GM23338 (cell line): ENCODE measurements at regions not wholly inside any gene's neighbourhood (a gene's known extent, or its start where the extent isn't known, plus 50 kb on each side); places are given as distances from the start of the nearest gene placed in this dataset.

Experiments used
- ATAC-seq: fragments of 200-7000 bp; cut with Tn5 transposase; 3 replicates; pipeline ENCODE4 v1.9.1; 2020
- DNase-seq: peaks from one replicate; pipeline ENCODE4 v3.0.0-alpha.2; 2015; ENCODE audit warnings: low spot score
- H2AFZ ChIP-seq: fragments of 200-600 bp; sonication (generic); 2 replicates; pipeline ENCODE4 v1.8.0; 2016; ENCODE audit warnings: antibody characterized with exemption, mild to moderate bottlenecking, moderate library complexity
- H3F3A ChIP-seq: fragments of 200-600 bp; sonication (generic); replicated peaks from 2 replicates; pipeline ENCODE4 v1.8.0; 2017; ENCODE audit warnings: antibody characterized with exemption, mixed run types, low read depth
- H3K27ac ChIP-seq: fragments of 200-600 bp; sonication (generic); 2 replicates; pipeline ENCODE4 v1.6.1; 2016; ENCODE audit warnings: low read depth
- H3K27me3 ChIP-seq: fragments of 200-600 bp; sonication (generic); 2 replicates; pipeline ENCODE4 v1.8.0; 2016; ENCODE audit warnings: mild to moderate bottlenecking, mixed run types, moderate library complexity; ENCODE audit not compliant: insufficient read depth
- H3K36me3 ChIP-seq: fragments of 200-600 bp; sonication (generic); 2 replicates; pipeline ENCODE4 v1.8.0; 2016; ENCODE audit warnings: mild to moderate bottlenecking; ENCODE audit not compliant: insufficient read depth
- H3K4me1 ChIP-seq: fragments of 200-600 bp; sonication (generic); 2 replicates; pipeline ENCODE4 v1.8.0; 2016; ENCODE audit warnings: mild to moderate bottlenecking, moderate library complexity; ENCODE audit not compliant: insufficient read depth
- H3K4me2 ChIP-seq: fragments of 200-600 bp; sonication (generic); 2 replicates; pipeline ENCODE4 v1.7.1; 2017; ENCODE audit warnings: mixed run types
- H3K4me3 ChIP-seq: fragments of 200-600 bp; sonication (generic); 2 replicates; pipeline ENCODE4 v1.6.1; 2016; ENCODE audit warnings: mixed run types
- H3K79me2 ChIP-seq: fragments of 200-600 bp; sonication (generic); replicated peaks from 2 replicates; pipeline ENCODE4 v1.8.0; 2017; ENCODE audit warnings: mild to moderate bottlenecking; ENCODE audit not compliant: insufficient read depth
- H3K9me2 ChIP-seq: fragments of 200-600 bp; sonication (generic); 2 replicates; pipeline ENCODE4 v1.8.0; 2017; ENCODE audit not compliant: insufficient read depth
- H4K20me1 ChIP-seq: fragments of 200-600 bp; sonication (generic); replicated peaks from 2 replicates; pipeline ENCODE4 v1.8.0; 2017; ENCODE audit warnings: mild to moderate bottlenecking; ENCODE audit not compliant: insufficient read depth
- H3K27ac Mint-ChIP-seq: 2 replicates; pipeline ENCODE4 v1.8.0; 2020; ENCODE audit warnings: inconsistent platforms, mild to moderate bottlenecking, moderate library complexity, mixed read lengths
- H3K27me3 Mint-ChIP-seq: 3 replicates; pipeline ENCODE4 v1.8.0; 2022; ENCODE audit warnings: low read depth, mild to moderate bottlenecking, moderate library complexity, mixed read lengths, inconsistent platforms; ENCODE audit not compliant: insufficient read depth, poor library complexity
- H3K36me3 Mint-ChIP-seq: 3 replicates; pipeline ENCODE4 v1.8.0; 2021; ENCODE audit warnings: low read depth, mild to moderate bottlenecking, inconsistent platforms, moderate library complexity, mixed read lengths
- H3K4me1 Mint-ChIP-seq: 3 replicates; pipeline ENCODE4 v1.8.0; 2020; ENCODE audit warnings: mild to moderate bottlenecking, inconsistent platforms, mixed read lengths
- H3K4me3 Mint-ChIP-seq: 3 replicates; pipeline ENCODE4 v1.8.0; 2021; ENCODE audit warnings: moderate library complexity, mild to moderate bottlenecking, inconsistent platforms, mixed read lengths
- H3K9me3 Mint-ChIP-seq: 3 replicates; pipeline ENCODE4 v1.8.0; 2020; ENCODE audit warnings: moderate library complexity, mild to moderate bottlenecking, inconsistent platforms, mixed read lengths
- CREB1 ChIP-seq: fragments of 250-450 bp; sonication (Bioruptor Pico); IDR thresholded peaks from 2 replicates; pipeline ENCODE4 v1.5.0; 2020; ENCODE audit warnings: low read depth, mild to moderate bottlenecking, moderate library complexity
- ETS1 ChIP-seq: IDR thresholded peaks from 2 replicates; pipeline ENCODE4 v1.6.1; 2016; ENCODE audit warnings: antibody characterized with exemption
- EZH2 ChIP-seq: fragments of 200-600 bp; sonication (generic); IDR thresholded peaks from one replicate; pipeline ENCODE4 v1.8.0; 2017; ENCODE audit warnings: antibody characterized with exemption, mild to moderate bottlenecking, low read depth; ENCODE audit not compliant: unreplicated experiment
- EZH2phosphoT487 ChIP-seq: fragments of 200-600 bp; sonication (generic); IDR thresholded peaks from one replicate; pipeline ENCODE4 v1.8.1; 2018; ENCODE audit warnings: antibody characterized with exemption; ENCODE audit not compliant: unreplicated experiment
- JUNB ChIP-seq: IDR thresholded peaks from one replicate; pipeline ENCODE4 v1.6.1; 2016; ENCODE audit warnings: antibody characterized with exemption; ENCODE audit not compliant: unreplicated experiment
- NANOG ChIP-seq: IDR thresholded peaks from 2 replicates; pipeline ENCODE4 v1.6.1; 2016; ENCODE audit warnings: antibody characterized with exemption, borderline replicate concordance
- POLR2AphosphoS5 ChIP-seq: IDR thresholded peaks from 2 replicates; pipeline ENCODE4 v1.6.1; 2016; ENCODE audit warnings: antibody characterized with exemption, low read depth
- REST ChIP-seq: IDR thresholded peaks from one replicate; pipeline ENCODE4 v1.6.1; 2018; ENCODE audit warnings: antibody characterized with exemption; ENCODE audit not compliant: unreplicated experiment
- STAT1 ChIP-seq: IDR thresholded peaks from one replicate; pipeline ENCODE4 v1.6.1; 2016; ENCODE audit warnings: antibody characterized with exemption; ENCODE audit not compliant: unreplicated experiment
- ZNF114 ChIP-seq: fragments of 250-450 bp; sonication (Bioruptor Pico); IDR thresholded peaks from 2 replicates; pipeline ENCODE4 v1.5.0; 2020; ENCODE audit warnings: mild to moderate bottlenecking, moderate library complexity
- ZNF331 ChIP-seq: fragments of 250-450 bp; sonication (Bioruptor Pico); IDR thresholded peaks from 2 replicates; pipeline ENCODE4 v1.5.0; 2020; ENCODE audit warnings: low read depth, mild to moderate bottlenecking, moderate library complexity
- ZNF462 ChIP-seq: fragments of 250-450 bp; sonication (Bioruptor Pico); IDR thresholded peaks from 2 replicates; pipeline ENCODE4 v1.5.0; 2020; ENCODE audit warnings: mild to moderate bottlenecking, moderate library complexity
- TF ChIP-seq, protein P1 (sequence below), 2 experiments: fragments of 200-600 bp in 1 of 2; sonication (generic) in 1 of 2; conservative IDR thresholded peaks; 2 replicates each; pipeline versions ENCODE4 v1.5.1 to v1.6.1; 2016 to 2017; ENCODE audit warnings: antibody characterized with exemption in 2 of 2, low read depth in 2 of 2, mild to moderate bottlenecking in 2 of 2, moderate library complexity in 1 of 2

DNA sequence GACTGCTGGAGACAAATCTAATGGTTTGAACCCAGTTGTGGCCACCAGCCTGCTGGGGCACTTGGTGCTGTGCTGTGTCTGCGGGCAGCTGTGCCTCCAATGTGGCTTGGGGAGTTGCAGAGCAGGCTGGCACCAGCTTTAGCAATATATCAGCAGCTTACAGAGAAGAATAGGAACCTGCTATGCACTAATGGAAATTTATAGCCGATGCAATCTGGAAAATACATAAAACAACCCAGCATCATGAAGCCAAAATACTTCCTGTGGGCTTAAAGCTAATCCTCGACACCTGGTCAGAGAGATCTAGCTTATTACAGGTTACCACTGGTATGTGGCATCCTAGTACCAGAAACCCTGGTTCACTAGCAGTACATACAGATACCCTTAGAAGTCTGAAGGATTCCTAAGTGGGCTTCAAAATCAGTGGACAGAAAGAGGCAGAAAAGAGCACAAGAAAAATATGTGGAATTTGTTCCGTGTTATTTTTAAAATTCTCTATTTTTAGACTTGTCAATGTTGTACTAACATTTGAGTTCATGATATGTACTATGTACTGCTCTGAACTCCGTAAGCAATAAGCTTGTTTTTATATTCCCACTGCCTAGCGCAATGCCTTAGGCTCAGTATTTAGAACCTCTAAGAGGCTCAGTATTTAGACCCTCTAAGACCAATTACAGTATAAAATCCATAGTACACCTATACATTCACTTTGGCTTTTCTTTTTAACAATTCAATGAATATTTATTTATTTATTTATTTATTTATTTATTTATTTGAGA is 194.7 kb downstream of the UXS1 start:
- Histone ChIP-seq H3K9me2 (peaks cover 16% of the 10 kb centered on the region; the same call in 1 of the 2 replicates), H3K27ac (no peak overlapping the region), H3K79me2 (no peaks in the 10 kb centered on the region), H4K20me1 (no peaks in the 10 kb centered on the region), H3K4me3 (no peak overlapping the region), H3K27me3 (no peaks in the 10 kb centered on the region), H2AFZ (no peak overlapping the region), H3K4me2 (no peak overlapping the region), H3K36me3 (no peaks in the 10 kb centered on the region), H3K4me1 (no peaks in the 10 kb centered on the region), H3F3A (no peaks in the 10 kb centered on the region)
- H3K27ac Mint-ChIP-seq: no peak overlapping the region
- ATAC-seq (no peak), DNase-seq (no peak)
- no peak overlapping the region for H3K4me3 Mint-ChIP-seq
- TF ChIP-seq REST (no peak), ZNF462 (CRISPR knock-in tag) (no peak), ETS1 (no peak), JUNB (no peak), ZNF114 (no peak), NANOG (no peak), EZH2phosphoT487 (no peak), STAT1 (no peak), ZNF331 (CRISPR knock-in tag) (no peak), CREB1 (CRISPR knock-in tag) (no peak), POLR2AphosphoS5 (no peak), EZH2 (no peak)
- TF ChIP-seq, protein P1, sequence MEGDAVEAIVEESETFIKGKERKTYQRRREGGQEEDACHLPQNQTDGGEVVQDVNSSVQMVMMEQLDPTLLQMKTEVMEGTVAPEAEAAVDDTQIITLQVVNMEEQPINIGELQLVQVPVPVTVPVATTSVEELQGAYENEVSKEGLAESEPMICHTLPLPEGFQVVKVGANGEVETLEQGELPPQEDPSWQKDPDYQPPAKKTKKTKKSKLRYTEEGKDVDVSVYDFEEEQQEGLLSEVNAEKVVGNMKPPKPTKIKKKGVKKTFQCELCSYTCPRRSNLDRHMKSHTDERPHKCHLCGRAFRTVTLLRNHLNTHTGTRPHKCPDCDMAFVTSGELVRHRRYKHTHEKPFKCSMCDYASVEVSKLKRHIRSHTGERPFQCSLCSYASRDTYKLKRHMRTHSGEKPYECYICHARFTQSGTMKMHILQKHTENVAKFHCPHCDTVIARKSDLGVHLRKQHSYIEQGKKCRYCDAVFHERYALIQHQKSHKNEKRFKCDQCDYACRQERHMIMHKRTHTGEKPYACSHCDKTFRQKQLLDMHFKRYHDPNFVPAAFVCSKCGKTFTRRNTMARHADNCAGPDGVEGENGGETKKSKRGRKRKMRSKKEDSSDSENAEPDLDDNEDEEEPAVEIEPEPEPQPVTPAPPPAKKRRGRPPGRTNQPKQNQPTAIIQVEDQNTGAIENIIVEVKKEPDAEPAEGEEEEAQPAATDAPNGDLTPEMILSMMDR (conservative IDR thresholded peaks at IDR 0.05; ENCODE audit: low read depth in 2 of 2): no peak
- H3K27me3 Mint-ChIP-seq: no peaks in the 10 kb centered on the region
- peaks cover 42% of the 10 kb centered on the region for H3K9me3 Mint-ChIP-seq
- peaks cover 15% of the 10 kb centered on the region for H3K36me3 Mint-ChIP-seq
- H3K4me1 Mint-ChIP-seq: no peaks in the 10 kb centered on the region
